A549 (cell line): ENCODE measurements at regions not wholly inside any gene's neighbourhood (a gene's known extent, or its start where the extent isn't known, plus 50 kb on each side); places are given as distances from the start of the nearest gene placed in this dataset.

Source experiments
- ATAC-seq, 2 experiments: fragments of 200-7000 bp in 1 of 2; fragments of >200 bp in 1 of 2; cut with Nextera tagmentation in 1 of 2; cut with Tn5 transposase in 1 of 2; 3 replicates each; pipeline versions ENCODE4 v1.8.0 to v1.9.1; 2018 to 2020; ENCODE audit warnings: mild to moderate bottlenecking in 1 of 2, moderate library complexity in 1 of 2
- CTCF ChIA-PET: fragments of 300-600 bp; sonication (Branson Sonifier 250); formaldehyde crosslinking; extraction: SDS; loops from one replicate; lab custom pipeline; 2021; ENCODE audit warnings: antibody characterized with exemption, inconsistent platforms; lab: Yijun Ruan, JAX
- POLR2A ChIA-PET: fragments of 350-600 bp; formaldehyde crosslinking; extraction: SDS; loops from one replicate; lab custom pipeline; 2021; ENCODE audit warnings: antibody characterized with exemption, inconsistent platforms; lab: Yijun Ruan, JAX
- DNase-seq, 2 experiments: peaks; one replicate each; pipeline versions ENCODE4 v3.0.0 to v3.0.0-alpha.2; 2011 to 2016; ENCODE audit warnings: low read depth in 1 of 2, low spot score in 1 of 2
- FAIRE-seq: peaks from 2 replicates; lab custom pipeline; 2011; peaks lifted over from hg19 to GRCh38; lab: Jason Lieb, UNC
- H3K27ac ChIP-seq, 2 experiments: fragments of >200 bp; sonication (Bioruptor Twin); formaldehyde crosslinking; 3 replicates each; pipeline ENCODE4 v1.5.1; 2016 to 2017
- H3K4me1 ChIP-seq: fragments of >200 bp; sonication (Bioruptor Twin); formaldehyde crosslinking; 3 replicates; pipeline ENCODE4 v1.6.1; 2016
- H3K4me2 ChIP-seq: fragments of >200 bp; sonication (Bioruptor Twin); formaldehyde crosslinking; 3 replicates; pipeline ENCODE4 v1.6.1; 2016
- H3K4me3 ChIP-seq: fragments of >200 bp; sonication (Bioruptor Twin); formaldehyde crosslinking; 3 replicates; pipeline ENCODE4 v1.5.1; 2016
- H3K9me3 ChIP-seq: fragments of >200 bp; sonication (Bioruptor Twin); formaldehyde crosslinking; 3 replicates; pipeline ENCODE4 v1.6.1; 2016
- FOSB ChIP-seq: fragments of 250-450 bp; sonication (Bioruptor Pico); IDR thresholded peaks from 2 replicates; pipeline ENCODE4 v1.5.0; 2020; ENCODE audit warnings: mild to moderate bottlenecking, moderate library complexity
- FOSL2 ChIP-seq, 2 experiments: fragments of 450-650 bp in 1 of 2; fragments of >200 bp in 1 of 2; sonication (Bioruptor Twin) in 1 of 2; formaldehyde crosslinking; IDR thresholded peaks; 2 replicates each; pipeline versions ENCODE4 v1.5.0 to v1.6.1; 2016 to 2020; ENCODE audit warnings: mild to moderate bottlenecking in 1 of 2, moderate library complexity in 1 of 2
- JUNB ChIP-seq: fragments of >200 bp; sonication (Bioruptor Twin); formaldehyde crosslinking; IDR thresholded peaks from 2 replicates; pipeline ENCODE4 v1.6.1; 2016
- NR3C1 ChIP-seq: fragments of >200 bp; sonication (Bioruptor Twin); formaldehyde crosslinking; IDR thresholded peaks from 3 replicates; pipeline ENCODE4 v1.6.1; 2017
- TP53 ChIP-seq: fragments of 250-450 bp; sonication (Bioruptor Pico); IDR thresholded peaks from 2 replicates; pipeline ENCODE4 v1.5.0; 2021; ENCODE audit warnings: mild to moderate bottlenecking, moderate library complexity
- WGBS: methylation state at CpG from one replicate; pipeline ENCODE4 v1.1.6; 2017; ENCODE audit errors: missing lambda C conversion rate; 5-methylcytosine and 5-hydroxymethylcytosine counted together
- small RNA-seq, 6 experiments: library from RNA; depleted of rRNA; stranded (forward); fragments of <200 nt; gene quantifications; one replicate each; pipeline ENCODE3, GENCODE V24; 2012
- TF ChIP-seq, protein P1 (sequence below): fragments of >200 bp; sonication (Bioruptor Twin); formaldehyde crosslinking; IDR thresholded peaks from 3 replicates; pipeline ENCODE4 v1.5.1; 2016

GRCh38 chr14:103283916-103284315, 50.1 kb upstream of the EIF5 start:
- Histone ChIP-seq H3K27ac (peak overlapping the region; percentile 33 to 43; a peak in 4 of 6 replicates), H3K9me3 (no peaks in the 10 kb centered on the region), H3K4me3 (no peak overlapping the region), H3K4me1 (peaks cover 34% of the 10 kb centered on the region), H3K4me2 (no peak overlapping the region)
- no peak for ATAC-seq
- FAIRE-seq, result no peak
- TF ChIP-seq NR3C1 (no peak), JUNB (no peak), FOSL2 (IDR thresholded peaks at IDR 0.05) (no peak), FOSL2 (CRISPR knock-in tag; IDR thresholded peaks at IDR 0.05) (no peak), TP53 (CRISPR knock-in tag) (no peak), FOSB (CRISPR knock-in tag) (no peak)
- TF ChIP-seq, protein P1, sequence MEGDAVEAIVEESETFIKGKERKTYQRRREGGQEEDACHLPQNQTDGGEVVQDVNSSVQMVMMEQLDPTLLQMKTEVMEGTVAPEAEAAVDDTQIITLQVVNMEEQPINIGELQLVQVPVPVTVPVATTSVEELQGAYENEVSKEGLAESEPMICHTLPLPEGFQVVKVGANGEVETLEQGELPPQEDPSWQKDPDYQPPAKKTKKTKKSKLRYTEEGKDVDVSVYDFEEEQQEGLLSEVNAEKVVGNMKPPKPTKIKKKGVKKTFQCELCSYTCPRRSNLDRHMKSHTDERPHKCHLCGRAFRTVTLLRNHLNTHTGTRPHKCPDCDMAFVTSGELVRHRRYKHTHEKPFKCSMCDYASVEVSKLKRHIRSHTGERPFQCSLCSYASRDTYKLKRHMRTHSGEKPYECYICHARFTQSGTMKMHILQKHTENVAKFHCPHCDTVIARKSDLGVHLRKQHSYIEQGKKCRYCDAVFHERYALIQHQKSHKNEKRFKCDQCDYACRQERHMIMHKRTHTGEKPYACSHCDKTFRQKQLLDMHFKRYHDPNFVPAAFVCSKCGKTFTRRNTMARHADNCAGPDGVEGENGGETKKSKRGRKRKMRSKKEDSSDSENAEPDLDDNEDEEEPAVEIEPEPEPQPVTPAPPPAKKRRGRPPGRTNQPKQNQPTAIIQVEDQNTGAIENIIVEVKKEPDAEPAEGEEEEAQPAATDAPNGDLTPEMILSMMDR, result no peak
- ChIA-PET CTCF (interaction anchor here (2.6 to 15.9 kb wide), 3 partner anchors 9 to 182 kb away, joined by 11 to 345 read pairs (median 152); no protein-coding TSS in a partner anchor), POLR2A (no interaction called here)
- no peak for DNase-seq
- whole genome bisulfite sequencing, result 86% methylated on average over 12 of the region's 12 CpGs

Small RNA genes in the stretch of these regions (small RNA-seq; reads per million reads assigned to genes)
- gene AL161669.2, result 0 reads per million in 6 experiments
